ENCODE measurements at regions not wholly inside any gene's neighbourhood (a gene's known extent, or its start where the extent isn't known, plus 50 kb on each side); places are given as distances from the start of the nearest gene placed in this dataset.

DNA sequence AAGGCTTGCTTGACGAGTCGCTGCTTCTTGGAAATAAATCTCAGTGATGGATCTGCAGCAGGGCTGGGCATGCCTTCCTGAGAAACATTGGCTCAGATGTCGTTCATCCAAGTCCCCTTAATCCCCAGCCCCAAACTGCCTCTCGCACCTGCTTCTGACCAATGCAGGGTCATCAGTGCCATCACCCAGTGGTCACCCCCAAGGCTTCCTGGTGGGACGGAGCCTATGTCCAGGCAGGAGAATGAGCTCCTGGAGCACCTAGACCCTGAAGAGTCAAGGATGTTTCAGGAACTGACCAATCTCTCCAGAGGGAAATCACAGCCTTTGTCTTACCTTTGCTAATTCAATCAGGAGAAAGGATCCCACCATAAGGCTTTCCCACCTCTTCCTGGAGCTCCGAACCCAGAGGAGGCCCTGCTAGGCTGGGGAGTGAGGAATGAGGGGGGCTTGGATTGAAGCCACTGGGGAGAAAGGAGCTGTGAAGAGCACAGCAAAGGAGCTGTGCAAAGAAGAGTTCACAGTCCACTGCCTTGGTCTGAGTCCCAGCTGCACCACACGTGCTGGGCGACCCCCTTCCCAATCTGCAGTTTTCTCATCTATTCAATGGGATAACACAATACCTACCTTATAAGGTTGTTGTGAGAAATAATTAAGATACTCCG is 416.1 kb downstream of the NPHP4 start:
- DNase-seq (ENCODE audit: insufficient read length, low spot score) (no peak), FAIRE-seq (no peak)
- TF ChIP-seq POLR2A (IDR thresholded peaks at IDR 0.05; ENCODE audit: low read depth, low read length): no peak

DNA sequence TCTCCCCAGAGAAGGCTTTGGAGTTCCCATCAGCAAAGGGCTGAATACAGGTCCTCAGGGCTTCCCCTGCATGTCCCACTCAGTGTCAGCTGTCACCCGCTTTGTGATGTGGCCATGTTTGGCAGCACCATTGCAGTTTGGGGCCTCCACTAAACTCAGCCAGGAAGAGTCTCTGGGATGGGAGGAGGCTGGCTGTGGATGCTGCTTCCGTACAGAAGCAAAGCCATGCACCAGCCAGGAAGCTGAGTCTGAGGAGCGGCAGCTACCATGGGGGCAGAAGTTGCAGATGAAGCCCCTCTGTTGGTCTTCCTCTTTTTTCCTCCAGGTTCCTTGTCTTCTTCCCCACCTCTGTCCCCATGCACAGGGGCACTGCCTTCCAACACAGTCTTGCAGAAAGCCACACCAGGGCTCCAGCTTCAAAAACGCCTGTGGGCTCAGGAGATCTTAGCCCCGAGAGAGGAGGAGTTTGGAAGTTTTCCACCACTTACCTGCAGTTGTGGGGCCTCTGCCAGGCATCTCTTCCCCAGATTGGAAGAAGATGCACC is 416.8 kb downstream of the NPHP4 start:
- no peak for FAIRE-seq
- no peak for TF ChIP-seq POLR2A (IDR thresholded peaks at IDR 0.05; ENCODE audit: low read depth, low read length)
- no peak for DNase-seq (ENCODE audit: insufficient read length, low spot score)

DNA sequence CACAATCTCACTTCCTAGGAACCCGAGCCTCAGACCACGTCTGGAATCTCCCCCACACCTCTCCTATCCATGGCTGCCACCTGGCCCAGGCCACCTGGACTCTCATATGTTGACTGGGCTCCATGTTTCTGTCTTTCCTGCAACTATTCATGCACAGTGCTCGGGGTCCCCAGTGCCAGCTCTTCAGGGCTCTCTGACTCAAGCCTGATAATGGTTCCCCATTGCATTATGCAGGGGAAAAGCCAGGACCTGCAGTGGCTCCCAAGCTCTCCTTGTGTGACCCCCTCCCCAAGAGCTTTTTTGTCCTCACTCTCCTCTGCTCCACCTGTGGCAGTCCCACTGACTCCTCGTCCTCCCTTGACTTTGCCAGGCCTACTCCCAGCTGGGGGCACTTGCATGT is 417.6 kb downstream of the NPHP4 start:
- no peak for FAIRE-seq
- no peak for TF ChIP-seq POLR2A (IDR thresholded peaks at IDR 0.05; ENCODE audit: low read depth, low read length)
- no peak for DNase-seq (ENCODE audit: insufficient read length, low spot score)

DNA sequence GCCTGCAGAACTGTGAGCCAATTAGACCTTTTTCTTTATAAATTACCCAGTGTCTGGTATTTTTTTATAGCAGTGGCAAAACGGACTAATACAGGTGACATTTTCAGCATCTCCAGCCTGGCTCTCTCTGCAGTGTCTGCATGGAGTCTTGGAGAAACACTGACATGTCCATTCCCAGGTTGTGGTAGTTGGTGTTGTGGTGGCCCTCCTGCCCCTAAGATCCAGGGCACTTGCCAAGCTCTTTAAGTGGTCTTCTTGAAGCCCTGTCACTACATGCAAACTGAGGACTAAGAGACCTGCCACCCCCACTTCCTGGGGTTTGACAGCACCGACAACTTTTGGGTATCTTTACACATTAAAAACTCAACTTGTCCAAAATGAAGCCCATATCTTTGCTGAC is 419.4 kb downstream of the NPHP4 start:
- FAIRE-seq (no peak), DNase-seq (ENCODE audit: insufficient read length, low spot score) (no peak)
- TF ChIP-seq POLR2A (IDR thresholded peaks at IDR 0.05; ENCODE audit: low read depth, low read length): no peak

DNA sequence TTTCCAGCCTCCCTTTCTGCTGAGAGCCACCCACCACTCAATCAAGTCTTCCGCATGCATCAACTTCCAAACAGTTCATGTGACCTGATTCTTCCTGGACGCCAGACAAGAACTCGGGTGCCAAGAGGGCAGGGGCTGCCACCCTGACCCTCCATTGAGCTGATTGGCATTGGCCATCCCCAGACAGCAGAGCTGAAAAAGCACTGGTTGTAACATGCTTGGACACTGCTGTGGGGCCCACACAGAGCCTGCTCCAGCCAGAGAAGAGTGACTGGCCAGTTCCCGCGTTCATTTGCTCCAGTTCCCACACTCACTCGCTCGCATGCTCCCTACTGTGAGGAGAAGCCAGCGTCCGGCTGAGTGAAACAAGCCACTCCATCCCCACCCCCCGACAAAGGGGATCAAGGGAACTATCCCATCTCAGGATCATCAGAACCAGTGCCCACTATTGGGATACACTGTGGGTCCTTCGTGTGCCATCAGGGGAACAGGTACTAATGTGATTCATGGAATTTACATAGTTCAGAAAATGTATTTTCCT is 420.3 kb downstream of the NPHP4 start:
- TF ChIP-seq POLR2A (IDR thresholded peaks at IDR 0.05; ENCODE audit: low read depth, low read length): no peak
- DNase-seq (ENCODE audit: insufficient read length, low spot score) (no peak), FAIRE-seq (no peak)

DNA sequence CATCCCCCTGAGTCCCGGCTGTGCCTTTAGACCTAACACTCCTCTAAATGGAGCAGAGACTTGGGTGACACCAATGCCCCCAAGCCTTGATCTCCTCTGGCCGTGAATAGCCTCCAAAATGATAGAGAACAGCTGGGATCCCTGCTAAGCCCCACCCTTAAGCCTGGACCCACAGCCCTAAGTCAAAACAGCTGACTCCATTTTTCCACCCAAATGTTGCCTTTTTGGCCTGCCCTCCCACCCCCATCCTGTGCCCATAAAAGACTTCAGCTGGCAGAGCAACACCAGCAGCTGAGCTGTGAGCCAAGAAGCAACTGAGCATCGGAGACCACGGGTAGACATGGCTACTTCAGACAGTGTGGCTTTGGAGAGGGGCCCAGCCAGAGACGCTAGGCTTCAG is 420.8 kb downstream of the NPHP4 start:
- no peak for TF ChIP-seq POLR2A (IDR thresholded peaks at IDR 0.05; ENCODE audit: low read depth, low read length)
- no peak for FAIRE-seq

DNA sequence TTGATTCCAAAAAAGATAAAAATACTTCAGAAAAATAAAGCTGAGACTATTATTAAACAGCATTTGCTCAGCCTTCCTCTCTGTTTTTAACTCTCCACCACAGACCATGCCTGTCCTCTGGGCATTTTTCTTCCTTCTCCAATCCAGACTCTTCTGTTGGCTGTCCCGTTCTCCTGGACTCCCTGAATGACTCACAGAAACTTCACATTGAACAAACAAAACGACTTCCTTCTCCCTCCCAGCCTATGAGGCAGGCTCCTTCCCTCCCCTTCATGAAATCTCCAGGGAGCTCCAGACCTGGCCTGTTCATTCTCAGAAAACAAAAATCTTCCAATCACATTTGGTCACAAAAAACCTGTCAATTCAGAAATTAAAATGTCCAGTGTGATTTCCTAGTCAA is 421.3 kb downstream of the NPHP4 start:
- FAIRE-seq (no peak), DNase-seq (ENCODE audit: insufficient read length, low spot score) (no peak)
- TF ChIP-seq POLR2A (IDR thresholded peaks at IDR 0.05; ENCODE audit: low read depth, low read length): no peak

More for the DNA sequence above, 420.8 kb downstream of the NPHP4 start:
- no peak for DNase-seq (ENCODE audit: insufficient read length, low spot score)

DNA sequence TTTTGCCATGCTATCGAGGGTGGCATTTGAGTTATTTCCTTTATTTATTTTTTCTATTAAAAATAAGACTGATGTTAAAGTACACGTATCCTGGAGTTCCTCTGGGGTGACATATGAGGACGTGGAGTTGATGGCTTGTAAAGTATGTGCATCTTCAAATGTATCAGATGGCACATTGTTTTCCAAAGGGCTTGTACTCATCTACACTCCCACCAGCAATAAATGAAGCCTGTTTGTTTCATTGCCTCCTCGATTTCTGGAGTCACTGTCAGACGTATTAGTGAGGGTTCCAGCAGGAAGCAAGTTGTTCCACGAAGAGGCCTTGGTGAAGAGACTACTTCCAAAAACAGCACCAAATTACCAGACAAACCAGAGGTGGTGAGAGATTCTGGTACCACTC is 423.9 kb downstream of the NPHP4 start:
- no peak for TF ChIP-seq POLR2A (IDR thresholded peaks at IDR 0.05; ENCODE audit: low read depth, low read length)
- DNase-seq (ENCODE audit: insufficient read length, low spot score) (no peak), FAIRE-seq (no peak)

DNA sequence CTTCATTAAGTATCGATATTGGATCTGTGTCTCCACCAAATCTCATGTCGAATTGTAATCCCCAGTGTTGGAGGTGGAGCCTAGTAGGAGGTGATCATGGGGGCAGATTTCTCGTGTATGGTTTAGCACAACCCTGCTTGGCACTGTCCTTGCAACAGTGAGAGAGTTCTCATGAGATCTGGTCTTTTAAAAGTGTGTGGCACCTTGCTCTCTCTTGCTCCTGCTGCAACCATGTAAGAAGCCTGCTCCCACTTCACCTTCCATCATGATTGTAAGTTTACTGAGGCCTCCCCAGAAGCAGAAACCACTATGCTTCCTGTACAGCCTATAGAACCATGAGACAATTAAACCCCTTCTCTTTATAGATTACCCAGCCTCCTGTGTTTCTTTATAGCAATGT is 424.4 kb downstream of the NPHP4 start:
- no peak for DNase-seq (ENCODE audit: insufficient read length, low spot score)
- FAIRE-seq: no peak
- TF ChIP-seq POLR2A (IDR thresholded peaks at IDR 0.05; ENCODE audit: low read depth, low read length): no peak

DNA sequence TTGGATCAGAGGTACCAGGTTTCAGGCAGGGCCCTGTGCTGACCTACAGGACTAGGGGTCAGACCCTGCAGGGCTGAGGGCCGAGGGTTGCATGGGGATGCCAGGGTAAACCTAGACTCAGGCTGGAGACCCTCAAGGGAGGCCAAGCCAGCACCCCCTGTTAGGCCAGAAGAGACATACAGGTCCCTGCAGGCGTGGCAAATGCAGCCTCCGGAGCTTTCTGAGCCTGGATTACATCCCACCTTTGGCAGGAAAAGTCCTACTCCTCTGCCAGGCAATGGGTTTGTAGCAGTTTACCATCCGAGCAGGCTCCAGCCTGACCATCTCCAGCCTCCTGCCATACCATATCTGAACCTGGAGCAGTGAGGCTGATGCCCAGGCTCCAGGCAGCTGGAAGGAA is 425.3 kb downstream of the NPHP4 start:
- TF ChIP-seq POLR2A (IDR thresholded peaks at IDR 0.05; ENCODE audit: low read depth, low read length): no peak
- FAIRE-seq: no peak
- no peak for DNase-seq (ENCODE audit: insufficient read length, low spot score)

DNA sequence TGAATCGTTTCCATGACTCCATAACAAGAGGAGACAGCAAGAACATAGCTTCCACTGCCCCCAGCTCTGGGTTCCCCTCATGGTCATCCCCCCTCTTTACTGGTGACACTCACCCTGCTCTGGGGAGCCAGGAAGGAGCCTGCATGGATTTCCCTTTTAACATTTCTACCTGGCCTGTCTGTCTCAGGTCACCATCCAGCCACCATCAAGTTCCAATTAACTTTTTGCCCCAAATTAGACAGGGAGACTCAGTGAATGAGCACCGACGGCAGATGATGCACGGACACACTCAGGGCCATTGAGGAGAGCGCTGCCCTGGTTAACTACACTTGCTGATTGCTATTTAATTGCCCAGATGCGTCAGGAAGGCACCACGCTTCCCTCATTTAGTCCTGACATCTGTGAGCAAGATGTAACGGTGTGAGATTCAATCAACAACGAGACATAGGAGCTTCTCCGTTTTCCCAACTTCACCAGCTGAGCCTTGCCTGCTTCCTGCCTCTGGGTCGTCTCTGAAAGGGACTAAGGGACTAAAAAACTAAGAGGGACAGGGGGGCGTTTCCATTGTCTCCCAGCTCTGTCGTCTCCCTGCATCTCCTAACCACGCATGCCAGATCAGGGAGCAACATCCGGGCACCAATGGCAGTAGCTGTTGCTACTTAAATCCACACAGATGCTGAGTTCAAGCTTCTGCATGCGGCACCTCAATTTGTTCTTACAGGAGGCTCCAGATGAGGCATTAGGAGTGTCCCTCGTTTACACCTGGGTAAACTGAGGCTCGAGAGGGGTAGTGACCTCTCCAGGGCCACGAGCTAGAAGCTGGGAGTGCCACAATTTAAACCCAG is 426.7 kb downstream of the NPHP4 start:
- no peak for TF ChIP-seq POLR2A (IDR thresholded peaks at IDR 0.05; ENCODE audit: low read depth, low read length)
- no peak for FAIRE-seq
- DNase-seq (ENCODE audit: insufficient read length, low spot score): no peak

DNA sequence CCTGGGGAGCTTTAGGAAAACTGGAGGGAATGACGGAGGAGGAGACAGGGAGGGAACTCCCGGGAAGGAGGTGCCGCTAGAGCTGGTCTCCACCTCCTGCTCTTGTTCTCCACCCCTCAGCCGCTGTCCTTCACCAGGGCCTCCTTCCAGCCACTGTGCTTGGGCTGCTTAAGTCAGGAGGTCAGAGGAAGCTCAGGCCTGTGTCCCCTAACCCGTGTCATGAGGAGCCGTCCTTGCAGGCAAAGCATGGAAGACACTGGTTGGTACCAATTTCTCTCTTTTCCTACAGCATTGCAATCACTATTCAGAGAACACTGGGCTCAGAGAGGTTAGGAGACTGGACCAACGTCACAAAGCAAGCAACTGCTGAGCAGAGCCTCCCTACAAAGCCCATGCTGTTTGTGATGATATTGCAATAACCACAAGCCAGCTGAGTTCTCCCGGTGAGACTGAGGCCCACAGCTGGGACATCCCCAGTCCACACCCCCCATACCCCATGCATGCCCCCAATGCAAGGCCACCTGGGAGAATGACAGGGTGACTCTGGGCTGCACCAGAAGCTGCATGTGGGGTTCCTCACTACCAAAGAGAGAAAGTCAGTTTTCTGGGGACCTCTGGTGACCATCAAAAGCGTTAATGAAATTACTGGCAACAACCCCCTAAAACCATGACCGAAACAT is 427.5 kb downstream of the NPHP4 start:
- DNase-seq (ENCODE audit: insufficient read length, low spot score) (no peak), FAIRE-seq (no peak)
- TF ChIP-seq POLR2A (IDR thresholded peaks at IDR 0.05; ENCODE audit: low read depth, low read length): no peak

DNA sequence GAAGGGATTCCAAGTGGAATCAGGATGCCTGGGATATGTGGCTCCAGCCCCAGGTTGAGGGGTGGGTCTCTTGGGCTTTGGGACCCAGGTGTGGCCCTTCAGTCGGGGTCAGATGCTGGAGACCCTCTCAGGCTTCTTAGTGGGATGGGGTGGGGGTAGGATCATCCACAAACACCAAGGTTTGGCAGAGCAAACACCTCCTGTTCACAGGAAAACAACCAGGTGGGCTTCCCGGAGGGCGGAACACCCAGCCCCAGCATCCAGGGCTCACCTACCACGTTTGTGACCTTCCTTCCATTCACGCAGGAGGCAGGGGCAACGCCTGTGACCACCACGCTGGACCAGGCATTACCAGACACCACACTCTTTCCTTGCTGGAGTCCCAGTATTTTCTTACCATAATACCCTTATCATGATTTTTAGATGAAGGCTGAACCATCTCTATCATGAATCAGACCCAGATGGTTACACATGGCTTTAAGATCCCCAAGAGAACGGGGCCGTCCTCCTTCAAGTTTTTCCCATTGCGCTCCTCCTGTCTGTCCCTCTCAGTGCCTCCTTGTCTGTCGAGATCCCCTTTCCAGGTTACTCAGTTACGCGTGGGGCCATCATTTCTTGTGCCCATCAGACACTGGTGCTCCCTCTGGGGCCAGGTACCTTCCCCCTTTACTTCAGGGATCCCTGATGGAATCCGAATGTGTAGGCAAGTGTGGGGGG is 428.2 kb downstream of the NPHP4 start:
- no peak for FAIRE-seq
- TF ChIP-seq POLR2A (IDR thresholded peaks at IDR 0.05; ENCODE audit: low read depth, low read length): no peak

More for the DNA sequence above, 428.2 kb downstream of the NPHP4 start:
- DNase-seq (ENCODE audit: insufficient read length, low spot score): no peak
